ENCODE measurements at regions not wholly inside any gene's neighbourhood (a gene's known extent, or its start where the extent isn't known, plus 50 kb on each side); places are given as distances from the start of the nearest gene placed in this dataset.

DNA sequence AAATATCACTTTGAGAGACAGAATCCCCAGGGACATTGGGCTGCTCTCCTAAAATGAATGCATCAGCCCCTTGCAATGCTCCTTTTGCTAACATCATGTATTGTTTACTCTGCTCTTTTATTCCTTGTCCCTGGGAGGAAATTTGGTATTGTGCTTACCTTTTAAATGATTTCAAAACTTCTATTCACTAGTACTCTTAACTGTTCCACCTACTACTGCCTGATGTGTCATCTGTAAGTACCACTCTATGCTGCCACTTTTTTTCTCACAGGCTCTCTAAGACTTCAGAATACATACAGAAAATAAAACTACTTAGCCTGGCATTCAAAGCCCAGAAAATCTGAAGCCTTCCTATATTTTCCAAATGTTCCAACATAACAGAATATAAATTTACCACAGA lies 667.2 kb downstream of the BRINP1 start:
- H4K20me1 ChIP-seq (ENCODE audit: insufficient read depth, low read length), result no peaks in the 10 kb centered on the region
- H3K4me3 ChIP-seq (ENCODE audit: insufficient read depth, low read length), result no peak overlapping the region
- no peaks in the 10 kb centered on the region for H3K4me1 ChIP-seq (ENCODE audit: insufficient read depth, low read length)
- no peak for DNase-seq (ENCODE audit: insufficient read length, low spot score, missing footprints)
- no peaks in the 10 kb centered on the region for H3K79me2 ChIP-seq (ENCODE audit: insufficient read depth, low read length)
- no peak overlapping the region for H2AFZ ChIP-seq (ENCODE audit: low read length)
- no peaks in the 10 kb centered on the region for H3K27me3 ChIP-seq (ENCODE audit: insufficient read depth, low read length)
- no peak overlapping the region for H3K4me2 ChIP-seq (ENCODE audit: insufficient read depth, low read length)
- H3K36me3 ChIP-seq (ENCODE audit: insufficient read depth, low read length), result no peaks in the 10 kb centered on the region
- no peak overlapping the region for H3K27ac ChIP-seq (ENCODE audit: low read depth, low read length)
- TF ChIP-seq, protein P1, sequence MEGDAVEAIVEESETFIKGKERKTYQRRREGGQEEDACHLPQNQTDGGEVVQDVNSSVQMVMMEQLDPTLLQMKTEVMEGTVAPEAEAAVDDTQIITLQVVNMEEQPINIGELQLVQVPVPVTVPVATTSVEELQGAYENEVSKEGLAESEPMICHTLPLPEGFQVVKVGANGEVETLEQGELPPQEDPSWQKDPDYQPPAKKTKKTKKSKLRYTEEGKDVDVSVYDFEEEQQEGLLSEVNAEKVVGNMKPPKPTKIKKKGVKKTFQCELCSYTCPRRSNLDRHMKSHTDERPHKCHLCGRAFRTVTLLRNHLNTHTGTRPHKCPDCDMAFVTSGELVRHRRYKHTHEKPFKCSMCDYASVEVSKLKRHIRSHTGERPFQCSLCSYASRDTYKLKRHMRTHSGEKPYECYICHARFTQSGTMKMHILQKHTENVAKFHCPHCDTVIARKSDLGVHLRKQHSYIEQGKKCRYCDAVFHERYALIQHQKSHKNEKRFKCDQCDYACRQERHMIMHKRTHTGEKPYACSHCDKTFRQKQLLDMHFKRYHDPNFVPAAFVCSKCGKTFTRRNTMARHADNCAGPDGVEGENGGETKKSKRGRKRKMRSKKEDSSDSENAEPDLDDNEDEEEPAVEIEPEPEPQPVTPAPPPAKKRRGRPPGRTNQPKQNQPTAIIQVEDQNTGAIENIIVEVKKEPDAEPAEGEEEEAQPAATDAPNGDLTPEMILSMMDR (IDR thresholded peaks at IDR 0.05; ENCODE audit: extremely low read depth, low read depth, low read length), result no peak
- no peaks in the 10 kb centered on the region for H3K9me3 ChIP-seq (ENCODE audit: low read depth, low read length)

DNA sequence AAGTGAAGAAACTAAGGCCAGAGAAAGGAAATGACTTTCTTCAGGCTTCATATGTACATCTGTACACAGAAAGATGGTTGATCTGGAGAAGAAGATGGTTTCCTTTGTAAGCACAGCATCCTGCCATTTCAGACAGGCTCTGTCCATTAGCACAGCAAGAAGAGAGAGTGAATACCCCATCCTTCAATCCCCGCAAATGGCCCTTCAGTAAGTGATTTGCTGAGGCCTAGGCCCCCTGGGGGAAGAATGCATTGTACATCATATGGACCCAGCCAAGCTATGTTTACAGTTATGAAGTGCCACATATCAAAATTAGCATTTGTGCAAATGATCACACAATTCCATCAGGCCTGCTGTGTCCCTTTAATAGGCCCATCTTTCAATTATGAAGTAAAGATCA lies 657.4 kb downstream of the BRINP1 start:
- no peak overlapping the region for H2AFZ ChIP-seq (ENCODE audit: low read length)
- no peaks in the 10 kb centered on the region for H3K36me3 ChIP-seq (ENCODE audit: insufficient read depth, low read length)
- H3K27ac ChIP-seq (ENCODE audit: low read depth, low read length), result no peak overlapping the region
- H3K79me2 ChIP-seq (ENCODE audit: insufficient read depth, low read length), result no peaks in the 10 kb centered on the region
- H3K4me2 ChIP-seq (ENCODE audit: insufficient read depth, low read length), result no peak overlapping the region
- H3K4me3 ChIP-seq (ENCODE audit: insufficient read depth, low read length), result no peak overlapping the region
- H3K27me3 ChIP-seq (ENCODE audit: insufficient read depth, low read length), result no peaks in the 10 kb centered on the region
- DNase-seq (ENCODE audit: insufficient read length, low spot score, missing footprints), result no peak
- no peaks in the 10 kb centered on the region for H3K9me3 ChIP-seq (ENCODE audit: low read depth, low read length)
- TF ChIP-seq, protein P1 (IDR thresholded peaks at IDR 0.05; ENCODE audit: extremely low read depth, low read depth, low read length), result no peak
- H4K20me1 ChIP-seq (ENCODE audit: insufficient read depth, low read length), result no peaks in the 10 kb centered on the region
- no peaks in the 10 kb centered on the region for H3K4me1 ChIP-seq (ENCODE audit: insufficient read depth, low read length)

DNA sequence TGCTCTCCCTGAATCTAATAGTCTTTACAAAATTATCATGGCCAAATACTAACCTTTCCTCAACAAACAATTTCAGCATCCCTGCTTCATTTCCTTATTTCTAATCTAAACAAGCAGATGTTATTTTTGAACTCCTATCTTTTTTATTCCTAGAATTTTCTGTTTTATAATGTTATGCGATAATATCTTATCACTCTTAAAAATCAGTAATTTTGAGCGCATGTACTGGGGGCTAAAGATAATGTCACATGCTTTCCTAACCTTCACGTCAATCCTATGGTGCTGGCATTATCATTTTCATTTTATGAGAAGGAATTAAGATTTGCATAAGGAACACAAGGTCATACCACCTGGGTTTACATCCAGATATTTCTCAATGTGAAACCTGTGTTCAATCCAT lies 648.0 kb downstream of the BRINP1 start:
- Histone ChIP-seq H4K20me1 (ENCODE audit: insufficient read depth, low read length) (no peaks in the 10 kb centered on the region), H3K4me2 (ENCODE audit: insufficient read depth, low read length) (no peak overlapping the region), H3K27ac (ENCODE audit: low read depth, low read length) (no peak overlapping the region), H3K4me3 (ENCODE audit: insufficient read depth, low read length) (no peak overlapping the region), H3K36me3 (ENCODE audit: insufficient read depth, low read length) (no peaks in the 10 kb centered on the region), H2AFZ (ENCODE audit: low read length) (no peak overlapping the region), H3K9me3 (ENCODE audit: low read depth, low read length) (no peaks in the 10 kb centered on the region), H3K79me2 (ENCODE audit: insufficient read depth, low read length) (no peaks in the 10 kb centered on the region), H3K27me3 (ENCODE audit: insufficient read depth, low read length) (no peaks in the 10 kb centered on the region), H3K4me1 (ENCODE audit: insufficient read depth, low read length) (no peaks in the 10 kb centered on the region)
- DNase-seq (ENCODE audit: insufficient read length, low spot score, missing footprints), result no peak
- TF ChIP-seq, protein P1 (IDR thresholded peaks at IDR 0.05; ENCODE audit: extremely low read depth, low read depth, low read length), result no peak

DNA sequence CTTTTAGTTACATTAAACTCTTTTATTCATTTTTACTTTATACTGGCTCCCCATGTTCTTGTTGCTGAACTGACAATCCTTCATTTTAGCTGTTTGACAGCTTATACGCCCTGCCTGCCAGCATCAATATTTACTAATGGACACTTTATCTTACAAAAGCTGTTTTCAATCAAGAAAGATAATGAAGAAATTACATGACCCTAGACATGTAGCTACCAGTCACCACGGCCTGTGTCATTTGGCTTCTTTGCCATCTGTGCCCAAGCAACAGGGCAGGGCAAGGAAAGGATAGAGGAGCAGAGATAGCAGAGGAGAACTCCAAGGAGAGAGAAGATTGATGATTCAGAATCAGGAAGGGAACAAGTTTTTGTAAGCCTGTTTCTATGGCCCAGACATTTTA lies 647.3 kb downstream of the BRINP1 start:
- H3K36me3 ChIP-seq (ENCODE audit: insufficient read depth, low read length), result no peaks in the 10 kb centered on the region
- no peak overlapping the region for H3K4me2 ChIP-seq (ENCODE audit: insufficient read depth, low read length)
- H2AFZ ChIP-seq (ENCODE audit: low read length), result no peak overlapping the region
- H3K4me3 ChIP-seq (ENCODE audit: insufficient read depth, low read length), result no peak overlapping the region
- no peaks in the 10 kb centered on the region for H3K79me2 ChIP-seq (ENCODE audit: insufficient read depth, low read length)
- DNase-seq (ENCODE audit: insufficient read length, low spot score, missing footprints), result no peak
- H3K9me3 ChIP-seq (ENCODE audit: low read depth, low read length), result no peaks in the 10 kb centered on the region
- no peak overlapping the region for H3K27ac ChIP-seq (ENCODE audit: low read depth, low read length)
- H3K4me1 ChIP-seq (ENCODE audit: insufficient read depth, low read length), result no peaks in the 10 kb centered on the region
- TF ChIP-seq, protein P1 (IDR thresholded peaks at IDR 0.05; ENCODE audit: extremely low read depth, low read depth, low read length), result no peak
- no peaks in the 10 kb centered on the region for H3K27me3 ChIP-seq (ENCODE audit: insufficient read depth, low read length)
- H4K20me1 ChIP-seq (ENCODE audit: insufficient read depth, low read length), result no peaks in the 10 kb centered on the region
